ENCODE measurements at regions not wholly inside any gene's neighbourhood (a gene's known extent, or its start where the extent isn't known, plus 50 kb on each side); places are given as distances from the start of the nearest gene placed in this dataset.

DNA sequence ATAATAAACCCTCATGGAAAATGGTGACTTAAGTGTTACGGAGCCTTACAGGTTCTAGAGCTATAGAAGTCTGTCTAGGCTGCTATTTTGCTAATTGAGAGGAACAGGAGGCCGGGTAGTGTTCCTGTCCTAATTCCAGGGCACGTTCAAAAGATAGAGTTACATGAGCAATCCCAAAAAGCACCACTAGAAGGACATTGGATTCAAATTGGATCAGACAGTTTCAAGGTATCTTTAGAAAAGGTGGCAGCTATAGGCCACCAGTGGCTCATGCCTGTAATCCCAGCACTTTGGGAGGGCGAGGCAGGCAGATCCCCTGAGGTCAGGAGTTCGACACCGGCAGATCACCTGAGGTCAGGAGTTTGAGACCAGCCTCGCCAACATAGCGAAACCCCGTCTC is 458.8 kb downstream of the TMEM232 start:
- TF ChIP-seq, protein P1, sequence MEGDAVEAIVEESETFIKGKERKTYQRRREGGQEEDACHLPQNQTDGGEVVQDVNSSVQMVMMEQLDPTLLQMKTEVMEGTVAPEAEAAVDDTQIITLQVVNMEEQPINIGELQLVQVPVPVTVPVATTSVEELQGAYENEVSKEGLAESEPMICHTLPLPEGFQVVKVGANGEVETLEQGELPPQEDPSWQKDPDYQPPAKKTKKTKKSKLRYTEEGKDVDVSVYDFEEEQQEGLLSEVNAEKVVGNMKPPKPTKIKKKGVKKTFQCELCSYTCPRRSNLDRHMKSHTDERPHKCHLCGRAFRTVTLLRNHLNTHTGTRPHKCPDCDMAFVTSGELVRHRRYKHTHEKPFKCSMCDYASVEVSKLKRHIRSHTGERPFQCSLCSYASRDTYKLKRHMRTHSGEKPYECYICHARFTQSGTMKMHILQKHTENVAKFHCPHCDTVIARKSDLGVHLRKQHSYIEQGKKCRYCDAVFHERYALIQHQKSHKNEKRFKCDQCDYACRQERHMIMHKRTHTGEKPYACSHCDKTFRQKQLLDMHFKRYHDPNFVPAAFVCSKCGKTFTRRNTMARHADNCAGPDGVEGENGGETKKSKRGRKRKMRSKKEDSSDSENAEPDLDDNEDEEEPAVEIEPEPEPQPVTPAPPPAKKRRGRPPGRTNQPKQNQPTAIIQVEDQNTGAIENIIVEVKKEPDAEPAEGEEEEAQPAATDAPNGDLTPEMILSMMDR (IDR thresholded peaks at IDR 0.05; ENCODE audit: low read length) = no peak
- TF ChIP-seq EZH2 (IDR thresholded peaks at IDR 0.05; ENCODE audit: borderline replicate concordance, low read length) = no peak

Data from OCI-LY1 (cell line).